Common myeloid progenitor, CD34-positive (primary cell): ENCODE measurements at regions not wholly inside any gene's neighbourhood (a gene's known extent, or its start where the extent isn't known, plus 50 kb on each side); places are given as distances from the start of the nearest gene placed in this dataset.
"Not testable (repeated sequence)": the region's sequence is repeated elsewhere in the genome, so short reads cannot be mapped to it uniquely, and the experiment has no call there.

Experiments used
- CTCF ChIA-PET: fragments of 350-600 bp; sonication (Branson Sonifier 250); formaldehyde crosslinking; loops from one replicate; lab custom pipeline; 2021; ENCODE audit warnings: antibody characterized with exemption; lab: Charles Lee
- POLR2A ChIA-PET: fragments of 350-600 bp; sonication (Branson Sonifier 250); formaldehyde crosslinking; loops from one replicate; lab custom pipeline; 2021; ENCODE audit warnings: antibody characterized with exemption; lab: Charles Lee
- DNase-seq, 3 donors: peaks; one replicate each; pipeline versions ENCODE4 v3.0.0 to v3.0.0-alpha.2; 2013
- H3K27ac ChIP-seq, 2 experiments: 1 replicate in 1 of 2; 2 replicates in 1 of 2; pipeline ENCODE4 v1.7.0; 2013; ENCODE audit warnings: inconsistent platforms in 2 of 2, low read length in 2 of 2, mild to moderate bottlenecking in 2 of 2, low read depth in 1 of 2, moderate library complexity in 1 of 2; ENCODE audit not compliant: severe bottlenecking in 2 of 2, insufficient read depth in 1 of 2, poor library complexity in 1 of 2
- H3K27me3 ChIP-seq, 5 experiments: replicated peaks in 2 of 5; 1 replicate in 3 of 5; 2 replicates in 2 of 5; pipeline versions ENCODE4 v1.6.1 to v1.7.0; 2013; ENCODE audit warnings: low read length in 4 of 5, mild to moderate bottlenecking in 2 of 5, moderate library complexity in 2 of 5, inconsistent platforms in 1 of 5; ENCODE audit not compliant: insufficient read depth in 5 of 5, control insufficient read depth in 4 of 5
- H3K36me3 ChIP-seq, 4 experiments: 1 replicate in 2 of 4; 2 replicates in 2 of 4; pipeline versions ENCODE4 v1.6.1 to v1.7.0; 2013; ENCODE audit warnings: low read length in 3 of 4, control low read depth in 1 of 4, mild to moderate bottlenecking in 1 of 4; ENCODE audit not compliant: control insufficient read depth in 4 of 4, insufficient read depth in 4 of 4
- H3K4me1 ChIP-seq, 4 experiments: 1 replicate in 3 of 4; 2 replicates in 1 of 4; pipeline versions ENCODE4 v1.6.1 to v1.7.1; 2013; ENCODE audit warnings: low read length in 3 of 4, mild to moderate bottlenecking in 3 of 4, control low read depth in 1 of 4, inconsistent platforms in 1 of 4, moderate library complexity in 1 of 4; ENCODE audit not compliant: control insufficient read depth in 4 of 4, insufficient read depth in 4 of 4; ENCODE audit errors: control extremely low read depth in 1 of 4
- H3K4me3 ChIP-seq, 7 experiments: 1 replicate in 4 of 7; 2 replicates in 3 of 7; pipeline versions ENCODE4 v1.5.1 to v1.7.0; 2013; ENCODE audit warnings: mild to moderate bottlenecking in 7 of 7, low read length in 6 of 7, moderate library complexity in 6 of 7, inconsistent platforms in 2 of 7, low read depth in 2 of 7, control low read depth in 1 of 7; ENCODE audit not compliant: insufficient read depth in 4 of 7, control insufficient read depth in 1 of 7; ENCODE audit errors: extremely low read depth in 1 of 7
- H3K9me3 ChIP-seq, 5 experiments: 1 replicate in 4 of 5; 2 replicates in 1 of 5; pipeline versions ENCODE4 v1.6.1 to v1.7.1; 2013; ENCODE audit warnings: low read length in 4 of 5, mild to moderate bottlenecking in 2 of 5, inconsistent platforms in 1 of 5, low read depth in 1 of 5, moderate library complexity in 1 of 5; ENCODE audit not compliant: control insufficient read depth in 4 of 5, insufficient read depth in 2 of 5; ENCODE audit errors: control extremely low read depth in 1 of 5
- WGBS: methylation state at CpG from one replicate; pipeline ENCODE4 v1.1.5; 2013; ENCODE audit not compliant: insufficient coverage; 5-methylcytosine and 5-hydroxymethylcytosine counted together

DNA sequence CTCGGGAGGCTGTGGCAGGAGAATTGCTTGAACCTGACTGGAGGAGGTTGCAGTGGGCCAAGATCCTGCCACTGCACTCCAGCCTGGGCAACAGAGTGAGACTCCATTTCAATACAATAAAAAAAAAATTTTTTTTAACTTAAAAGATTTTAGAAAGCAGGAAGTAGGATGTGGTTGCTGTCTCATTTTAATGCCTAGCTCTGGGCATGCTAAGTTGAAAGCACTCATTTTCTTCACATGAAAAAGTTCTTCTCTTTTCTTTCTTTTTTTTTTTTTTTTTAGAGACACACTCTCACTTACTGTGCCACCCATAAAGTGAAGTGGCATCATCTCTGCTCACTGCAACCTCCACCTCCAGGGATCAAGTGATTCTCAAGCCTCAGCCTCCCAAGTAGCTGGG is 58.4 kb upstream of the PPIAL4F start:
- CTCF ChIA-PET, H3K27ac ChIP-seq, POLR2A ChIA-PET, DNase-seq, H3K9me3 ChIP-seq, H3K4me1 ChIP-seq, H3K4me3 ChIP-seq, H3K27me3 ChIP-seq, H3K36me3 ChIP-seq: not testable (repeated sequence)
- no CpG with 5 or more reads among the region's 1 CpG for WGBS

DNA sequence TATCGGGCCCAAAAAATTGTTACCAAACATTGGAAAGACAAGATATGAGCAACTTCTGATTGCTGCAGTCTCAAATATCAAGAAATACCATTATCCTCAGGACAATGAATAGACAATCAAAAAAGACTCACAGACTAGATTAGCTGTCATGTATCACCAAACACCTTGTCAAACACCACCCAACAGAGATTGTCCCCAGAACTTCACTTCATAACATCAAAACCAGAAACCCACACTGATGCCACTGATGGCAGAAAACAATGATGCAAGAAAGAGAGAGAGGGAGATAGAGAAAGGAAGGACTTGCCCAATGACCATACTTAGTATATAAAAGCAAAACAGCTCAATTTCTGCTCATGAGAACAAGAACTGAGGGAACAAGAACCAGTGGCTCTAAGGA is 56.0 kb upstream of the PPIAL4F start:
- DNase-seq, CTCF ChIA-PET, H3K27me3 ChIP-seq, POLR2A ChIA-PET, H3K27ac ChIP-seq, H3K36me3 ChIP-seq, H3K4me3 ChIP-seq, H3K4me1 ChIP-seq, H3K9me3 ChIP-seq: not testable (repeated sequence)
- WGBS = no CpG with 5 or more reads among the region's 1 CpG

DNA sequence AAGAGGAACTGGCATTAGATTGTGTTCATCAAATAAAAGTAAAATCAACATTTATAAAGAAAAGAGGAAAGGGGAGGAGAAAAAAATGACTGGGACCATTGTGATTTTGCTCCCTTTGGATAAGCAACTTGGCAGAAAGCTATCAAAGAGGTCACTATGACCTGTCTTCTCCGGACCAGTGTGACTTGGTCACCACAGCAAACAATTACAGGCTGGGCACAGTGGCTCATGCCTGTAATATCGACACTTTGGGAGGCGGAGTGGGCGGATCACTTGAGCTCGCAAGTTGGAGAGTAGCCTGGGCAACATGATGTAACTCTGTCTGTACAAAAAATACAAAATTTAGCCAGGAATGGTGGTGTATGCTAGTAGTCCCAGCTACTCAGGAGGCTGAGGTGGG is 55.5 kb upstream of the PPIAL4F start:
- CTCF ChIA-PET, H3K27ac ChIP-seq, H3K9me3 ChIP-seq, DNase-seq, H3K4me1 ChIP-seq, H3K27me3 ChIP-seq, H3K4me3 ChIP-seq, POLR2A ChIA-PET, H3K36me3 ChIP-seq: not testable (repeated sequence)
- 83% methylated on average over 4 of the region's 5 CpGs for WGBS

DNA sequence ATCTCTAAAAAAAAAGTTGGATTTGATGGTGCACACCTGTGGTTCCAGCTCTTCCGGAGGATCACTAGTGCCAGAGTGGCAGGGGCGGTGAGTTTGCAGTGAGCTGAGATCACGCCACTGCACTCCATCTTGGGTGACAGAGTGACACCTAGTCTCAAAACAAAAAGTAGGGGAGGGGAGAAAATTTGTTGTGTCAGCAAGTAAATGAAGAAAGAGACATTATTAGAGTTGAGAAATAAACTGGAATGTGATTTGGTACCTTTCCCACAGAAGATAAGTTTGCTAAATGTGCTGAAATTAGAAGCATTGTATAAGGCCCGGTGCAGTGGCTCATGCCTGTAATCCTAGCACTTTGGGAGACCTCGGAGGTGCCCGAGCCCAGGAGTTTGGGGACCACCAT is 54.0 kb upstream of the PPIAL4F start:
- DNase-seq, H3K27me3 ChIP-seq, H3K27ac ChIP-seq, POLR2A ChIA-PET, CTCF ChIA-PET, H3K4me1 ChIP-seq, H3K36me3 ChIP-seq, H3K9me3 ChIP-seq, H3K4me3 ChIP-seq: not testable (repeated sequence)
- WGBS = 100% methylated on average over 1 of the region's 6 CpGs

DNA sequence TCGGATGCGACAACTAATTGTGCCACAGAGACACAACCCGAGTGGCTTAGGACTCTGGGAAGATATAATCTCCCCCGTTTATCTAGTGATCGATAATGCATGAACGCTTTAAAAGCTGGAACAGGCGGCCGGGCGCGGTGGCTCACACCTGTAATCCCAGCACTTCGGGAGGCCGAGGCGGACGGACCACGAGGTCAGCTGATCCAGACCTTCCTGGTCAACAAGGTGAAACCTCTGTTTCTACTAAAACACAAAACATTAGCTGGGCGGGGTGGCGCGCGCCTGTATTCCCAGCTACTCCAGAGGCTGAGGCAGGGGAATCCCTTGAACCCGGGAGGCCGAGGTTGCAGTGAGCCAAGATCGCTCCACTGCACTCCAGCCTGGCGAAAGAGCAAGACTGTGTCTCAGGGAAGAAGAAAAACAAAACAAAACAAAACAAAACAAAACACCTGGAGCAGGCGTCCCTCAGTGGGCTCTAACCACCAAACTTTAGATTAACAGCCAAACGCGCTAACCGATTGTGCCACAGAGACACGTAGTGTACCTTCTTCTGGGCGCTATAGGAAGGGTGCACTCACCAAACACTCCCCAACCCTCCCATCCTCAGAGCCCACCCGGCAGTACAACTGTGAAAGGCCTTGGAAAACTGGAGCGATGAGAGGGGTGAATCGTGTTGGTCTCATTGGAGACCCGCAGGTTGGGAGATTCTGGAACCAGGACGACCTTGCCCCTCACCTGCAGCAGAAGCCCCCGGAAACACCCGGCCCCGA is 53.3 kb upstream of the PPIAL4F start:
- DNase-seq, POLR2A ChIA-PET, H3K4me1 ChIP-seq, H3K4me3 ChIP-seq, H3K36me3 ChIP-seq, H3K27me3 ChIP-seq, H3K9me3 ChIP-seq, CTCF ChIA-PET, H3K27ac ChIP-seq: not testable (repeated sequence)
- 79% methylated on average over 13 of the region's 37 CpGs for WGBS
